COR-L47 (cell line): ENCODE measurements at regions not wholly inside any gene's neighbourhood (a gene's known extent, or its start where the extent isn't known, plus 50 kb on each side); places are given as distances from the start of the nearest gene placed in this dataset.

ENCODE experiments used
- DNase-seq: peaks from one replicate; lab custom pipeline; 2025; lab: John Stamatoyannopoulos, UW

- DNase-seq: no peak
These were observed 1220.6 kb upstream of the CADM2 start for GRCh38 chr3:83738202-83738601.

GRCh38 chr3:83740504-83740903 is 1218.3 kb upstream of the CADM2 start:
- no peak for DNase-seq

- no peak for DNase-seq
These were observed 1192.8 kb upstream of the CADM2 start for GRCh38 chr3:83765956-83766355.

GRCh38 chr3:83769791-83770663 is 1188.8 kb upstream of the CADM2 start:
- DNase-seq: no peak

GRCh38 chr3:83770664-83771402 is 1188.0 kb upstream of the CADM2 start:
- DNase-seq: no peak

GRCh38 chr3:83802801-83803200 is 1156.0 kb upstream of the CADM2 start:
- no peak for DNase-seq

GRCh38 chr3:83807511-83807910 is 1151.3 kb upstream of the CADM2 start:
- no peak for DNase-seq

- no peak for DNase-seq
These were observed 1145.6 kb upstream of the CADM2 start for GRCh38 chr3:83813176-83813575.

GRCh38 chr3:83816653-83817052 is 1142.1 kb upstream of the CADM2 start:
- DNase-seq: no peak

- DNase-seq: no peak
These were observed 1137.3 kb upstream of the CADM2 start for GRCh38 chr3:83821506-83821905.

- no peak for DNase-seq
These were observed 1135.7 kb upstream of the CADM2 start for GRCh38 chr3:83823095-83823494.

GRCh38 chr3:83835040-83835439 is 1123.7 kb upstream of the CADM2 start:
- no peak for DNase-seq

GRCh38 chr3:83842511-83842910 is 1116.3 kb upstream of the CADM2 start:
- DNase-seq: no peak

GRCh38 chr3:83843716-83844115 is 1115.1 kb upstream of the CADM2 start:
- DNase-seq: no peak

- DNase-seq: no peak
These were observed 1109.6 kb upstream of the CADM2 start for GRCh38 chr3:83849106-83849730.

- DNase-seq: no peak
These were observed 1095.4 kb upstream of the CADM2 start for GRCh38 chr3:83863380-83863779.

GRCh38 chr3:83868909-83869567 is 1089.8 kb upstream of the CADM2 start:
- no peak for DNase-seq

- no peak for DNase-seq
These were observed 1085.2 kb upstream of the CADM2 start for GRCh38 chr3:83873550-83873949.

- DNase-seq: no peak
These were observed 1080.9 kb upstream of the CADM2 start for GRCh38 chr3:83877910-83878309.

GRCh38 chr3:83882701-83883100 is 1076.1 kb upstream of the CADM2 start:
- no peak for DNase-seq

- no peak for DNase-seq
These were observed 1068.6 kb upstream of the CADM2 start for GRCh38 chr3:83890039-83890762.

- no peak for DNase-seq
These were observed 1068.0 kb upstream of the CADM2 start for GRCh38 chr3:83890763-83891135.
